Activated CD8-positive, alpha-beta memory T cell treated with anti-CD3 and anti-CD28 coated beads for 36 hours (primary cell): ENCODE measurements at regions not wholly inside any gene's neighbourhood (a gene's known extent, or its start where the extent isn't known, plus 50 kb on each side); places are given as distances from the start of the nearest gene placed in this dataset.

ENCODE experiments used
- CTCF ChIA-PET: fragments of 350-600 bp; sonication (Branson Sonifier 250); formaldehyde crosslinking; loops from one replicate; lab custom pipeline; 2021; ENCODE audit warnings: antibody characterized with exemption; lab: Charles Lee
- POLR2A ChIA-PET: fragments of 350-600 bp; sonication (Branson Sonifier 250); formaldehyde crosslinking; loops from one replicate; lab custom pipeline; 2021; ENCODE audit warnings: antibody characterized with exemption; lab: Charles Lee

GRCh38 chr16:48912360-48912759 is 302.4 kb upstream of the N4BP1 start:
- ChIA-PET CTCF (no interaction called here), POLR2A (no interaction called here)

- POLR2A ChIA-PET = no interaction called here
- CTCF ChIA-PET = no interaction called here
These were observed 301.7 kb upstream of the N4BP1 start for GRCh38 chr16:48911700-48912099.

- POLR2A ChIA-PET = no interaction called here
These were observed 300.2 kb upstream of the N4BP1 start for GRCh38 chr16:48910214-48910613.

GRCh38 chr16:48909231-48909630 is 299.3 kb upstream of the N4BP1 start:
- CTCF ChIA-PET = no interaction called here
- POLR2A ChIA-PET = no interaction called here

More at GRCh38 chr16:48910214-48910613, 300.2 kb upstream of the N4BP1 start:
- CTCF ChIA-PET = no interaction called here

GRCh38 chr16:48907906-48908634 is 298.1 kb upstream of the N4BP1 start:
- CTCF ChIA-PET = no interaction called here

GRCh38 chr16:48905632-48906505 is 295.9 kb upstream of the N4BP1 start:
- ChIA-PET POLR2A (no interaction called here), CTCF (no interaction called here)

More at GRCh38 chr16:48907906-48908634, 298.1 kb upstream of the N4BP1 start:
- POLR2A ChIA-PET = no interaction called here

- POLR2A ChIA-PET = no interaction called here
These were observed 294.4 kb upstream of the N4BP1 start for GRCh38 chr16:48904333-48904732.

GRCh38 chr16:48903039-48903438 is 293.1 kb upstream of the N4BP1 start:
- CTCF ChIA-PET = no interaction called here
- POLR2A ChIA-PET = no interaction called here

More at GRCh38 chr16:48904333-48904732, 294.4 kb upstream of the N4BP1 start:
- CTCF ChIA-PET = no interaction called here

- CTCF ChIA-PET = no interaction called here
- POLR2A ChIA-PET = no interaction called here
These were observed 291.9 kb upstream of the N4BP1 start for GRCh38 chr16:48901712-48902374.

GRCh38 chr16:48899500-48899899 is 289.5 kb upstream of the N4BP1 start:
- POLR2A ChIA-PET = no interaction called here
- CTCF ChIA-PET = no interaction called here

- ChIA-PET CTCF (no interaction called here), POLR2A (no interaction called here)
These were observed 287.8 kb upstream of the N4BP1 start for GRCh38 chr16:48897698-48898205.

- CTCF ChIA-PET = no interaction called here
- POLR2A ChIA-PET = no interaction called here
These were observed 285.2 kb upstream of the N4BP1 start for GRCh38 chr16:48895142-48895541.

GRCh38 chr16:48892893-48893292 is 282.9 kb upstream of the N4BP1 start:
- ChIA-PET CTCF (no interaction called here), POLR2A (no interaction called here)

GRCh38 chr16:48887646-48888210 is 277.7 kb upstream of the N4BP1 start:
- ChIA-PET CTCF (no interaction called here), POLR2A (no interaction called here)

- POLR2A ChIA-PET = no interaction called here
- CTCF ChIA-PET = no interaction called here
These were observed 275.5 kb upstream of the N4BP1 start for GRCh38 chr16:48885471-48885870.

- POLR2A ChIA-PET = no interaction called here
These were observed 271.3 kb upstream of the N4BP1 start for GRCh38 chr16:48881272-48881671.

GRCh38 chr16:48879223-48880122 is 269.5 kb upstream of the N4BP1 start:
- ChIA-PET POLR2A (no interaction called here), CTCF (no interaction called here)

More at GRCh38 chr16:48881272-48881671, 271.3 kb upstream of the N4BP1 start:
- CTCF ChIA-PET = no interaction called here

- ChIA-PET POLR2A (no interaction called here), CTCF (no interaction called here)
These were observed 268.0 kb upstream of the N4BP1 start for GRCh38 chr16:48877946-48878345.

GRCh38 chr16:48870141-48870540 is 260.2 kb upstream of the N4BP1 start:
- POLR2A ChIA-PET = no interaction called here
- CTCF ChIA-PET = no interaction called here
